GM21825 (cell line): ENCODE measurements at regions not wholly inside any gene's neighbourhood (a gene's known extent, or its start where the extent isn't known, plus 50 kb on each side); places are given as distances from the start of the nearest gene placed in this dataset.
"Not testable (repeated sequence)": the region's sequence is repeated elsewhere in the genome, so short reads cannot be mapped to it uniquely, and the experiment has no call there.

Experiments used
- ATAC-seq: cut with Tn5 transposase; IDR thresholded peaks from one replicate; pipeline ENCODE4 v1.9.1; 2021; ENCODE audit warnings: mild to moderate bottlenecking, moderate library complexity; ENCODE audit not compliant: unreplicated experiment

DNA sequence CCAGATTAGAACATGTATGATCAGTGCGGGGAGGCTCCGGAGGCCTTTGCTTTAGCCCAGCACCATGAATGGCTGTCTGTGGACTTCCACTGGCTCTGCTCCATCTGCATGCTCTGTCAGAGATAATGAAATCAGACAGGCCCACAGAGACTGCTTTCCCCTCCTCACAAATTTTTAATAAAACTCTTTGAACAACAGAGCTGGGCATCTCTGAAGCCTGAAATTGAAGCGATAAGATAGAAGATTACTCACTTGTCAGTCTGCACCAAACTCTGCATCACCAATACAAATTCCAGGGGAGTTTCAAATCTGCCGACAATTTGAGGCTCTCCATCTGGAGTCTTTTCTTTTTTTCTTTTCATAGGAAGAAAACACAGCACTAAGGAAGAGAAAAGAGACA is 110.0 kb downstream of the DYRK2 start:
- ATAC-seq, result no peak

DNA sequence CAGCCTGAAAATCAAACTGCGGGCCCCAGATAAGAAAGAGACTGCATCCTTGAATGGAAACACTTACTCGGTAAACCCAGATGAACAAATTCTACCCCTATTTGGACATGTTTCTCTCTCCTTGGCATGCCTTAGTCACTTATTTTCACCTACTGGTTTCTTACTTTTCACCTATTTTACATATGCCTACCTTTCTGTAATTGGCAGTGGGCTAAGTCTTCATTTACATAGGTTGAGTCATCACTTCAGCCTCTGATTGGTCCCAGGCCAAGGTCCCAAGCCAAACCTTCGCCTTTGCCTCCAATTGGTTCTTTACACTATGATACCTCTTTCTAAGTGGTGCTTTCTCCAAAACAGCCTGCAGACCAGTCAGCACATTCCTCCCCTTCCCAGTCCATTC is 111.3 kb downstream of the DYRK2 start:
- no peak for ATAC-seq

DNA sequence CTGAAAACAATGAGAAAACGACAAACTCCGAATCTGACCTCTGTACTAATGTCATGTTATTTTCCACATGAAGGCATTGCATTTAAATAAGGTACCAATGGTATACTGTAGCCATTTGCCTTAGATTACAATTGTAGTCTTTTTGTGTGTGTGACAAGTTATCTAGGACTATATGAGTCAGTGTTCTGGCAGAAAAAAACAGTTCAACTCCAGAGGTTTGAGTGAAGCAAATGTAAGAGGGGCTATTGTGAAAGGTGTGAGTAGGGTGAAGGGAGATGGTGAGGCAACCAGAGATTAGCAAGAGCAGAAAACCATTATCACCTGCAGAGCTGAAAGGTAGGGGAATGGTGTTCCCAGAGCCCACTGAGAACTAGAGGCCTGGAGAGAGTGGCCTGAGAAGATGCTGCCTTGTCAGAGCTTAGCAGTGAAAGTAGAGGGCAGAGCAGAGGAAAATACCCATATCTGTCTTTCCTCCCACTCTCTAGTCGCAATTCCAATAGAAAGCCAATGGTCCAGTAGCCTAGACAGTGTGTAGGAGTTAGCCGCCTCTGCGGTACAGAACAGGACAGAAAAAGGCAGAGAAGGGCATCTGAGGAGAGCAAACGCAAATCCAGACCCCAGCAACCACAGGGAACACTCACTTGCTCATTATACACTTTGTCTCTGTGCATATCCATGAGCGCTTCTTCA is 112.2 kb downstream of the DYRK2 start:
- no peak for ATAC-seq

DNA sequence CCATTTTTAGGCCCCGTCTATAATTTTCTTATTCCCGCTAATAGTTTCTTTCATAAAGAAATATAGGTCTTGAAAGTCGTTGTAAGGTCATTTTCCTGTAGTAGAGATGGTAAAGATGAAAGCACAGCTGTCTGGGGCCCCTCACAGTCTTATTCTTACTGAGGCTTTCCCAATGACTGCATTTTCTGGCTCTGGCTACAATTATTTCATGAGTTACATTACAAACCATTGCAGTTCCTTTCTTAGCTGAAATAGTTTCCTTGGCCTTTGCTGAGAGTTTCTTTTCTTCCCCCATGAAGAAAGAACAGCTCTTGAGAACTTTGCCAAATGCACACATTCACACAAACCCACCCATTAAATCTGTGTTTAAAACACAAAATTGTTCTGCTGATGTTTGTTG is 113.0 kb downstream of the DYRK2 start:
- ATAC-seq, result no peak

DNA sequence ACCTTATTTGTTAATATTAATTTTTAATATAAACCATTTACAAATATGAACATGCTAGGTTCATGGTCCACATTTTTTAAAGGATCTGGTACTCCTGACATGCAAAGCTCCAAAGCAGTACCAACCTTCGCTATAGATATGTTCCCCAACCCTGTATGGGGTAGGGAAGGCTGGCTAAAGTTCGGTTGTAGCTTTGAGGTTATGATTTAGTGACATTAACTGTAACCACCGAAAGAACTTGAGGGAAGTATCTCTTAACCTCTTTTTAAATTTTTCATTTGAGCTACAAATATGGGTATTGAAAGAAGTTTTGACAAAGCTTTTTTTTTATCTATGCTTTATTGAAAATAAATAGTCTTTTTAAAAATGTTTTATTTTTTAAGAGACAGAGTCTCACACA is 115.5 kb downstream of the DYRK2 start:
- no peak for ATAC-seq

DNA sequence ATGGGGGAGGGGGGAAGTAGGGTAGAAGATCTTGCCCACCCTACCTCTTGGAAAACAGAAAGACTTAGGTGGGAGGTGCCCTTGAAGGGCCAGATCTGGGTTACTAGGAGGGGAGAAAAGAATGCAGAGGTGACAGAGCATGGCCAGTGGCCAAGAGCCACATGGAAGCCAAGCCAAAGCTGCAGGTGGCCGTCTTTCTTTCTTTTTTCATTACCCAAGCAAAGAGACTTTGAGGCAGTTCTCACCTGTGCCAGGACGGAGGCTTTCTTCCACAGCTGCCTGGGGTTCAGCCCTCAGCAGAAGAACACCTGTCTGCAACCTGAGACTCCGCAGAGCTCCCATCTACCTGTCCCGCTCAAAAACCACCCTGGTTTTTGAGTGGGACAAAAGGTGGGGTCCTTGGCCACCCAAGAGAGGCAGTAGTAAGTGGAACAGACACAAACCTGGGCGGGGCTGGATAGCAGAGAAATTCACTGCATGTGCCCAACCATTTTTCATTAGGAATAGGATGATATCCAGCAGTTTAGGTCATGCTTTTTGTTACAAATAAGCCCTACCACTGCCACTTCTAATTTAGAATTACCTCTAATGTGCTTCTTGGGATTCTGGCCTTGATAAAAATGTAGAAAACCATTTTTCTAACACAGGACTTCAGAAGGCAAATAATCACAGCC is 116.5 kb downstream of the DYRK2 start:
- no peak for ATAC-seq

DNA sequence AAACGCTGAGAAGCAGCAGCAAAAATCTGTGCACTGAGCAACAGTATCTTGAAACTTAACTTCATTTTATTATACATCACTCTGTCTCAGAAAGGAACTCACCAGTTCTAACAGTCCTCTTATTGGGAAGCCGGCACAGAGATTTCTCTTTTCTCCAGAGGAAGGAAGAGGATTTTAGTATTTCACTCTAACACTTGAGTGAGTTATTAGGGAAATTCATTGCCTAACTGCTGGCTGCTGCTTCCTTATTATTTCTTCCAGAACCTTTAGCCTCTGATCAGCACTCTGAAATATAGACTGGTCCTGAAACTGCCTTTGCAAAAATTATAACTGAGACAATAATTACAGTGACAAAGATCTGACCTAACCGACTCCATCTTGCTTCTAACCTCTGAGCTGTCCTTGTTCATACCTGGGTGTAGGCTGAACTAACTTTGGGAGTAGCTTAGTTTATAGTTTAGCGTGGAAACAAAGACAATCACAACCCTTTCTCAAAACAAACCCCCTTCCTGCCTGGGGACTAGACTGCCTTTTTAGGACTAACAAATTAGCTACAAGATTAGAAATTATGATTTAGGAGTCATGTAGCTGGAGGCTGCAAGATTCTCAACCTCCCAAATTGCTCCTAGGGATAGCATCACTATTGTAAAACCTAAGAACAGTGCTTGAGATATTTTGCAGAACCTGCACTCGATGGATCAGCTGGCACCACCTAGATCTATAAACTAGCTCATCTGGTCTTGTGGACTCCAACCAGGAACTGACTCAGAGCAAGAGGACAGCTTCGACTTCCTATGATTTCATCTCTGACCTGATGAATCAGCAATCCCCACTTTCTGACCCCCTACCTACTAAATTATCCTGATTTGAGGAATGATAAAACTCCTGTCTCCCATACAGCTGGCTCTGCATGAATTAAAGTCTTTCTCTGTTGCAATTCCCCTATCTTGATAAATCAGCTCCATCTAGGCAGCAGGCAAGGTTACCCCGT is 117.5 kb downstream of the DYRK2 start:
- no peak for ATAC-seq

DNA sequence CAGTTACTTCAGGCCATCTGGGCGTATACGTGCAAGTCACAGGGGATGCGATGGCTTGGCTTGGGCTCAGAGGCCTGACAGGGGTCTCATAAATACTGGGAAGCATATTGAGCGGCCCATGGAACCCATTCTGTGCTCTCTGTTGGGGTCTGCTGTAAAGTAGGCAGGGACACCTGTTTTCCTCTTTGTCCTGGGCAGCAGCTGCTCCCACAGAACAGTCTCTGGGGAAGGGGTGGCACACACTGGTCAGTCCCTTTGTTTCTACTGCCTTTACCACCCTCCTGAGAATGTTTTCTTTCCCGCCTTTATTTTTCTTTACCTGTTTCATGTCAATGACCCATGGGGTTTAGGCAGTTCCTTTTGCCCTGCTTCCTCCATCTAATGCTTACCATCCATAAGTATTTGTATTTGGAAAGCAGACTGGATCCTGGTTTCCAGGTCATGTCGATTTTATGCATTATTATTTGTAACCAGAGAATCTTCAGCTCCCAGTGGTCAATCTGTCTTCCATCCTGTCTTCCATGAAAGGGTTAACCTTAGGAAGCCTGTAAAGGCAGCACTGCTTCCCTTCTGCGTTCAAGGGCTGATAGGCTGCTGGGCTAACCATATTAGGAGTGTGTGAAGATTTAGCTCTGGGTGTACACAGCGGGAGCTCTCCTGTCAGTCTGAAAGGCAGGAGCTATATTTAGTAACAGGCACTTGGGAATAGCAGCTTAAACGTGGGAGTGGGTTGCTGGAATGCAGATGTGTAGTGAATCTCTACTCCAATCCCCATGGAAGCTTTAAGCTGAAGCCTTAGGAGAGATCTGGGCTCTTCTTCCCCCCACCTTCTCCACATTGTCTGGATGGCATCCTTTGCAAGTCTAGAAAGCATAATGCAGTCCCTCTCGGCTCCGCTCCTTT is 124.0 kb downstream of the DYRK2 start:
- ATAC-seq, result no peak

DNA sequence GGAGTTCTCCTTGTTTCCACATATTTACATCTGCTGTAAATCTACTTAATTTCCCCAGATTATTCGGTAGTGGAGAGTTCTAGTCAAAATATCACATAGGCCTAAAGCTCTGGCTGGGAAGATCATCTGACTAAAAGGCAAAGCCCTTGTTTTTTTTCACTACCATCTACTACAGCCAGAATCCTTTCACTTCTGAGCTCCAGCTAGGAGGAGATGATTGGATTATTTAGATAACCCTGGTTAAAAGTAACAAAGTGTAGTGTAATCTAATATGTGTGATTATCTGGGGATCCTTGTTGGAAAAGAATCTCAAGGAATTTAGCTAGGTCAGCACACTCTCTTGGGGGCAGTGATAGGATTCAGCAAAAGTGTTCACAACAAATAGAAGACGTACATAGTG is 125.4 kb downstream of the DYRK2 start:
- no peak for ATAC-seq

DNA sequence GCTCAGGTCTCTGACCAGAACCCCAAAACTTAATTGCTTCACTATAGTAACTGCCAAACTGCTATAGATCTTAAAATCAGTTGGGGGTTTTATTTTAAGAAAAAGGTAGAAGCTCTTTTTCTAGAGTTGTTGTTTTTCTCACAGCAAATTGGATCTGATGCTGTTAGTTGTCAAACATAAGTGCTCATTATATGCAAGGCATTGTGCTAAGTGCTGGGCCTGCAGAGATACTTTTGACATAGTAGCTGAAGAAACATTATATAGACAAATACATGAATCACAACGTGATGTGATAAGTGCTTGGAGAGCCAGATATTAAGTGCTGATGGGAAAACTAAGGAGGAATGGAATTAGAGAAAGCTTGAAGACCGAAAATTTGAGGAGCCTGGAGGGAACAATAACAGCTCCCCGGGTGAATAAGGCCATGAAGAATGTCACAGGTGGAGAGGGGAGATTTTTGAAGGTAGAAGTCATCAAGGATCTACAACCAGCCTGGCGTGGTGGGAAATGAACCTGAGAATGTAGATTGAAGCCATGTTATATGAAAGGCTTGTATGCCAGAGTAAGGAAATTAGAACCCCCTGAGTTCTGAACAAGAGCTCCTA is 126.5 kb downstream of the DYRK2 start:
- ATAC-seq, result no peak

DNA sequence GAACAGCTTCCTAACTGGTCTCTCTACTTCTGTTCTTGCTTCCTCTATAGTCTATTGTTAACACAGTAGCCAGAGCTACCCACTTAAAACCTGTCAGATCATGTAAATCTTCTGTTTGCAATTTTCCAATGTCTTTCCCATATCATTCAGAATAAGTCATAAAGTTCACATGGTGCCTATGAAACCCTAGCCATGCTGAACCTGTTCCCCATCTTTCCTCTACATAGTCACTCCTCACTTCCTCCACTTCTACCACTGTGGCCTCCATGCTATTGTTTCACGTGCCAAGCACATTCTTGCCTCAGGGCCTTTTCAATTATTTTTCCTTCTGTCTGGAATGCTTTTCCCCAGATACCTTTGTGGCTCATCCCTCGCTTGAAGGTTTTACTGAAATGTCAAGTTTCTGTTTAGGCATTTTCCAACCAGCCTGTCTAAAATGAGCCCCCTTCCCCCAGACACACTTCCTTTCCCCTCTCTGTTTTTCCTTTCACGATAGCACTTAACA is 132.1 kb downstream of the DYRK2 start:
- no peak for ATAC-seq

DNA sequence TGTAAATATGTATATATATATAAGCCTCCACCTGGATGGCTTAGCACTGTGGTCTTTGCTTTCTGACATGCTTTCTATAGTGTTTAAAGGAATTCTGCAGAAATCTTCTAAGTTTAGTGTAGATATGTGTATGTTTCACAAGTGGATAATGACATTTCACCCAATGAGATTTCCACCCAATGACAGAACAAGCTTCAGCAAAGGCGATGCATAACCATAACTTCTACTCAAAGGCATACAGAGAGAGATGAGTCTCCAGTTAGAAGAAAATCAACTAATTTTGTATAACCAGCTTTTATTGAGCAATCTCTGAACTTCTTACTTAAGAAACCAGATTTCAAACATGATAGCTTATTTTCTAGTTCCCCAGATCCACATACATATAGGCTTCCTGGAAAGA is 134.0 kb downstream of the DYRK2 start:
- no peak for ATAC-seq

DNA sequence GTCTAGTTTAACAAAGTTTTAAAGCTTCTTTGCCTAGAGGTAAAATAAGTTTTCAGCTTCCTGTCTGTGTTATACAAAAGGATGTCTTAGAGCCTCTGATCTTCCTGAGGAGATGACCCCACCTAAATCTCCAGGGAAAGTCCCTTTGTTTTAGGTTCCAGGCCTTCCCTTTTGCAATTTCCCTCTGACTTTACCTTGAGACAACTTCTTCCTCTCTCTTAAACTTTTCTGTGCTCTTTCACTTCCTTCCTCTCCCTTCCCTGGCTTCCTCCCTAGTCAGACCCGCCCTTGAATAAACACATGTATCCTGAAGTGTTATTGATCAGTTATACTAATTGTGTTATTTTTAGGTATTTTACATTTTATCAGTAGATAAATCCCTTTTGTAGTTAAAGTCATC is 134.8 kb downstream of the DYRK2 start:
- ATAC-seq, result no peak

DNA sequence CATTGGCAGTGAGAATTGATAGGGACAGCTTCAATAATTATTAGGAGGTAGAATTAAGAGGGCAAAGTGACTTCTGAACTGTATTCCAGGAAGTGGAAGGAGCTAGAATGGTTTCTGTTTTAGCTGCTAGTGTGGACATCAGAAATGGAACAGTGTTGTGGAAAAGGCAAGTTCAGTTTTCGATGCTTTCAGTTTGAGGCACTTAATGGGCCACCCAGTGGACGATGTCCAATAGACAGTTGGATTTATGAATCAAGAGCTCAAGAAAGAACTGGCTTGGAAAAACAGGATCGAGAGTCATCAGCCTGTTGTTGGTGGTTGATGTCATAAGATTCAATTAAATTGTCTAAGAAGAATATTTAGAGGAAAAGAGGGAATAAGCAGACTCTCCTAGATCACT is 136.3 kb downstream of the DYRK2 start:
- no peak for ATAC-seq

DNA sequence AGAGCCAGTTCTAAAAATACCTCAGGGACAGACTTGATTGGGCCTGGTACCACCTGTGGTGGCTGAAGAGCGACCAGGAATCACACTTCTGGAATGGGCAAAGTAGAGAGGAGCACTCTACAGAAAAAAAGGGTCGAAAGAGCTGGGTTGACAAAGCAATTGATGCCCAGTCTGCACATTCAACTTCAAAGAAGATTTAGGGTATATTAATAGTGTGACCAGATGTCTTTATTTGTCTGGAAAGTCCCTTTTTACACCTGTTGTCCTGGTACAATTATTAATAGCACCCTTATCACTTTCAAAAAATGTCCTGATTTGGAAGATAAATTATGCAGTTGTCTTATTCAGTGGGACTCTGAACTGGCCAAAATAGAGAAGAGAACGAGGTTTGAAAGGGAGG is 137.5 kb downstream of the DYRK2 start:
- no peak for ATAC-seq

DNA sequence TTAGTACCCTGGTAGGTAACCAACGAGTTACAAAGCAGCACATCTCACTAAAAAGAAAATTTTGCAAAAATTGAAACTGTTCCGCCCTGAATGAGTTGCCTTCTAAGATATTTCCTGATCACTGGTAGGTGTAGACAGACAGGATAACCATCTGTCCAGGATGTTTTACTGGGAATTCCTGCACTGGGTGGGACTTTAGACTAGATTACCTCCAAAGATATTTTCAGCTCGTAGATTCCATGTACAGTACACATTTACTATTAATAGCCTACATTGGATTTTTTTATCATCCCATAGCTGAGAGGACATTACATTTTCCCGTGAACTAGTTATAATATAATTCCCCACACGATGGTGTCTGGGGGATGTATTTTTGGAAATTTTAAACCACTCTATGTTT is 139.6 kb downstream of the DYRK2 start:
- no peak for ATAC-seq

DNA sequence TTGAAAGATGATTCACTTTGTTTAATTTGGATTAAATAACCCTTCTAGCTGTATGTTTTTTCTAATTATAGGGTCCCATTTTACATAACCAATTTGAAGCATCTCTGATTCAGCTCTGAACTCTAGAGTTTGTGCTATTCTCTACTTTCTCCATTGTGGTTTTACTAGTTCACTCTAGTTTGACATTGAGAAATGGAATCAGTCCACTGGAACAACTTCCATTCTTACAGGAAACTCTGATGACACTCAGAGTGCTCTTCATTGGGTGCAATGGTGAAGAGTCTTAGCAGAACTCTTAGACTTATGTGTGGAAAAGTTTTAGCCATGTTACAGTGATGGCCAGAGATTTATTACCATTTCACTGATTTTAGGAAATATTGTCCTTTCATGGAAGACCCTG is 140.7 kb downstream of the DYRK2 start:
- no peak for ATAC-seq

DNA sequence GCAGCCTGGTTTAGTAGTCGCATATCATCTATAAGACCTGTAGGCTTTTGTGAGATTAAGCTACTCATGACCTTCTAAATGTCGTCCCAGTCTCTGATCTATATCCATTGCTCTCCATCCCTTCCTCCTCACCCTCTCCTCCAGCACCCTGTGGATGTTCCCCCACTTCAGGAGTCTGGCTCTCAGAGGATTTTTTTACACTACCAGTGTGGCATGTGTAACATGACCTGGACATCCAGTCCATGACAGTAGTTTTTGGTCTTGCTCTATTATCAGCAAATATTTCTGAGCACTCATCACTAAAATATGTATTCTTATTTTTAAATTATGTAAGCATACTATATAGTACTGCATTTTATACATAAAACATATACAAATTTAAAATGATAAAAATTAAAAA is 142.1 kb downstream of the DYRK2 start:
- ATAC-seq, result no peak

DNA sequence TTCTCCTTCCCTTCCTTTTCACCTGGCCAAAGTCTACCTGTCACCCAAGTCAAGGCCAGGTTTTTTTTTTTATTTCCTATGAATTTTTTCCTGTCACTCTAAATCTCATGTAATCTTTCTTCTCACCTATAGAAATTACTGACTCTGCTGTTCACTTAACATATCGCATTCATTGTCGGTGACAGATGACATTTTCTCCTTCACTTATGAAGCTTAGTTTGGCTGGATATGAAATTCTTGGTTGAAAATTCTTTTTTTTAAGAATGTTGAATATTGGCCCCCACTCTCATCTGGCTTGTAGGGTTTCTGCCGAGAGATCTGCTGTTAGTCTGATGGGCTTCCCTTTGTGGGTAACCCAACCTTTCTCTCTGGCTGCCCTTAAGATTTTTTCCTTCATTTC is 142.8 kb downstream of the DYRK2 start:
- ATAC-seq, result not testable (repeated sequence)

DNA sequence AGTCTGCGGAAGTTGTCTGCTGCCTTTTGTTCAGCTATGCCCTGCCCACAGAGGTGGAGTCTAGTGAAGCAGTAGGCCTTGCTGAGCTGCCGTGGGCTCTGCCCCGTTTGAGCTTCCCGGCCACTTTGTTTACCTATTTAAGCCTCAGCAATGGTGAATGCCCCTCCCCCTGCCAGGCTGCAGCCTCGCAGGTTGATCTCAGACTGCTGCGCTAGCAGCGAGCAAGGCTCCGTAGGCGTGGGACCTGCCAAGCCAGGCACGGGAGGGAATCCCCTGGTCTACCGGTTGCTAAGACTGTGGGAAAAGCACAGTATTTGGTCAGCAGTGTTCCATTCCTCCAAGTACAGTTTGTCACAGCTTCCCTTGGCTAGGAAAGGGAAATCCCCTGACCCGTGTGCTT is 143.6 kb downstream of the DYRK2 start:
- ATAC-seq, result no peak
